Panc1 (cell line): ENCODE measurements at regions not wholly inside any gene's neighbourhood (a gene's known extent, or its start where the extent isn't known, plus 50 kb on each side); places are given as distances from the start of the nearest gene placed in this dataset.

Source experiments
- CTCF ChIP-seq: fragments of 450-650 bp; IDR thresholded peaks from 2 replicates; pipeline ENCODE4 v1.5.1; 2017; ENCODE audit warnings: mild to moderate bottlenecking
- POLR2AphosphoS5 ChIP-seq: IDR thresholded peaks from 2 replicates; pipeline ENCODE4 v1.6.1; 2012; ENCODE audit warnings: mild to moderate bottlenecking, low read depth, low read length, moderate library complexity
- SIN3A ChIP-seq: IDR thresholded peaks from 2 replicates; pipeline ENCODE4 v1.6.1; 2012; ENCODE audit warnings: low read depth, mild to moderate bottlenecking, low read length, moderate library complexity, borderline replicate concordance; ENCODE audit not compliant: insufficient read depth
- TCF7L2 ChIP-seq: IDR thresholded peaks from 2 replicates; pipeline ENCODE4 v1.6.1; 2011; ENCODE audit warnings: mild to moderate bottlenecking, low read depth, low read length, inconsistent platforms
- TF ChIP-seq, protein P1 (sequence below), 2 experiments: IDR thresholded peaks; 2 replicates each; pipeline ENCODE4 v1.6.1; 2011 to 2012; ENCODE audit warnings: low read depth in 2 of 2, control low read depth in 1 of 2, low read length in 1 of 2, mild to moderate bottlenecking in 1 of 2, moderate library complexity in 1 of 2; ENCODE audit not compliant: insufficient read depth in 1 of 2

DNA sequence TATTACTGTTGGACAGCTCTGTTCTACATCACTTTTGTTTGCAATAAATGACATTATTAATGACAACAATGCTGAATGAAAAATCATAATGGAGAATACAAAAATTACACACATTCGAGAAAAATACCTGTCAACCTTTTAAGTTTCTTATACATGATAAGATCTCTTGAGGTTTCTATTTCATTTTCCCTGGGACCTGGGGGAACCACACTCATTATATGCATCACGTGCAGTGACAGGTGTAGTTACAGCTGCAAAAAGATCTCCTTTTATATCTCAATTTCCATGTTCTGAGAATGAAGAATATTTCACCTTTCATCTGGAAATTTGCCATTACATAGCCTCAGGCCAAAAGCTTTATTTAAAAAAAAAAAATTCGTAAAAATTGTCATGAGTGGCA lies 1347.0 kb upstream of the AGA start:
- no peak for TF ChIP-seq CTCF
- no peak for TF ChIP-seq POLR2AphosphoS5
- TF ChIP-seq, protein P1, sequence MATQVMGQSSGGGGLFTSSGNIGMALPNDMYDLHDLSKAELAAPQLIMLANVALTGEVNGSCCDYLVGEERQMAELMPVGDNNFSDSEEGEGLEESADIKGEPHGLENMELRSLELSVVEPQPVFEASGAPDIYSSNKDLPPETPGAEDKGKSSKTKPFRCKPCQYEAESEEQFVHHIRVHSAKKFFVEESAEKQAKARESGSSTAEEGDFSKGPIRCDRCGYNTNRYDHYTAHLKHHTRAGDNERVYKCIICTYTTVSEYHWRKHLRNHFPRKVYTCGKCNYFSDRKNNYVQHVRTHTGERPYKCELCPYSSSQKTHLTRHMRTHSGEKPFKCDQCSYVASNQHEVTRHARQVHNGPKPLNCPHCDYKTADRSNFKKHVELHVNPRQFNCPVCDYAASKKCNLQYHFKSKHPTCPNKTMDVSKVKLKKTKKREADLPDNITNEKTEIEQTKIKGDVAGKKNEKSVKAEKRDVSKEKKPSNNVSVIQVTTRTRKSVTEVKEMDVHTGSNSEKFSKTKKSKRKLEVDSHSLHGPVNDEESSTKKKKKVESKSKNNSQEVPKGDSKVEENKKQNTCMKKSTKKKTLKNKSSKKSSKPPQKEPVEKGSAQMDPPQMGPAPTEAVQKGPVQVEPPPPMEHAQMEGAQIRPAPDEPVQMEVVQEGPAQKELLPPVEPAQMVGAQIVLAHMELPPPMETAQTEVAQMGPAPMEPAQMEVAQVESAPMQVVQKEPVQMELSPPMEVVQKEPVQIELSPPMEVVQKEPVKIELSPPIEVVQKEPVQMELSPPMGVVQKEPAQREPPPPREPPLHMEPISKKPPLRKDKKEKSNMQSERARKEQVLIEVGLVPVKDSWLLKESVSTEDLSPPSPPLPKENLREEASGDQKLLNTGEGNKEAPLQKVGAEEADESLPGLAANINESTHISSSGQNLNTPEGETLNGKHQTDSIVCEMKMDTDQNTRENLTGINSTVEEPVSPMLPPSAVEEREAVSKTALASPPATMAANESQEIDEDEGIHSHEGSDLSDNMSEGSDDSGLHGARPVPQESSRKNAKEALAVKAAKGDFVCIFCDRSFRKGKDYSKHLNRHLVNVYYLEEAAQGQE (IDR thresholded peaks at IDR 0.05; ENCODE audit: insufficient read depth in 1 of 2, low read depth in 2 of 2, low read length in 1 of 2), result no peak
- TF ChIP-seq SIN3A, result no peak
- no peak for TF ChIP-seq TCF7L2
